ENCODE measurements at regions not wholly inside any gene's neighbourhood (a gene's known extent, or its start where the extent isn't known, plus 50 kb on each side); places are given as distances from the start of the nearest gene placed in this dataset.

- Histone ChIP-seq H3K9me3 (ENCODE audit: severe bottlenecking) (no peaks in the 10 kb centered on the region), H3K4me3 (ENCODE audit: severe bottlenecking) (no peak overlapping the region), H3K27me3 (ENCODE audit: insufficient read depth, poor library complexity, severe bottlenecking) (no peaks in the 10 kb centered on the region), H3K27ac (ENCODE audit: poor library complexity, severe bottlenecking) (no peak overlapping the region), H3K36me3 (ENCODE audit: low read depth) (no peaks in the 10 kb centered on the region), H3K4me1 (ENCODE audit: insufficient read depth, poor library complexity, severe bottlenecking) (no peaks in the 10 kb centered on the region)
- peak; percentile 65 for TF ChIP-seq CTCF (IDR thresholded peaks at IDR 0.05; ENCODE audit: poor library complexity, severe bottlenecking)
- ATAC-seq (ENCODE audit: low read depth) (no peak), DNase-seq (ENCODE audit: low spot score) (no peak)
Measured at GRCh38 chr10:29392376-29393021, 103.6 kb downstream of the LYZL1 start.

- no peaks in the 10 kb centered on the region for H3K4me1 ChIP-seq (ENCODE audit: insufficient read depth, poor library complexity, severe bottlenecking)
- no peak for TF ChIP-seq CTCF (IDR thresholded peaks at IDR 0.05; ENCODE audit: poor library complexity, severe bottlenecking)
- no peaks in the 10 kb centered on the region for H3K36me3 ChIP-seq (ENCODE audit: low read depth)
- no peaks in the 10 kb centered on the region for H3K27me3 ChIP-seq (ENCODE audit: insufficient read depth, poor library complexity, severe bottlenecking)
- no peak overlapping the region for H3K4me3 ChIP-seq (ENCODE audit: severe bottlenecking)
- no peak overlapping the region for H3K27ac ChIP-seq (ENCODE audit: poor library complexity, severe bottlenecking)
- H3K9me3 ChIP-seq (ENCODE audit: severe bottlenecking), result no peaks in the 10 kb centered on the region
- DNase-seq (ENCODE audit: low spot score) (no peak), ATAC-seq (ENCODE audit: low read depth) (no peak)
Measured at GRCh38 chr10:29394321-29394932, 105.6 kb downstream of the LYZL1 start.

GRCh38 chr10:29395409-29395808 is 106.5 kb downstream of the LYZL1 start:
- Histone ChIP-seq H3K9me3 (ENCODE audit: severe bottlenecking) (no peaks in the 10 kb centered on the region), H3K36me3 (ENCODE audit: low read depth) (no peaks in the 10 kb centered on the region), H3K27ac (ENCODE audit: poor library complexity, severe bottlenecking) (no peak overlapping the region), H3K4me3 (ENCODE audit: severe bottlenecking) (no peak overlapping the region), H3K4me1 (ENCODE audit: insufficient read depth, poor library complexity, severe bottlenecking) (no peaks in the 10 kb centered on the region), H3K27me3 (ENCODE audit: insufficient read depth, poor library complexity, severe bottlenecking) (no peaks in the 10 kb centered on the region)
- no peak for TF ChIP-seq CTCF (IDR thresholded peaks at IDR 0.05; ENCODE audit: poor library complexity, severe bottlenecking)
- no peak for ATAC-seq (ENCODE audit: low read depth)
- no peak for DNase-seq (ENCODE audit: low spot score)

- no peaks in the 10 kb centered on the region for H3K36me3 ChIP-seq (ENCODE audit: low read depth)
- TF ChIP-seq CTCF (IDR thresholded peaks at IDR 0.05; ENCODE audit: poor library complexity, severe bottlenecking), result no peak
- H3K9me3 ChIP-seq (ENCODE audit: severe bottlenecking), result no peaks in the 10 kb centered on the region
- H3K4me3 ChIP-seq (ENCODE audit: severe bottlenecking), result no peak overlapping the region
- no peaks in the 10 kb centered on the region for H3K4me1 ChIP-seq (ENCODE audit: insufficient read depth, poor library complexity, severe bottlenecking)
- DNase-seq (ENCODE audit: low spot score), result no peak
- ATAC-seq (ENCODE audit: low read depth), result no peak
- H3K27ac ChIP-seq (ENCODE audit: poor library complexity, severe bottlenecking), result no peak overlapping the region
- H3K27me3 ChIP-seq (ENCODE audit: insufficient read depth, poor library complexity, severe bottlenecking), result no peaks in the 10 kb centered on the region
Measured at GRCh38 chr10:29397221-29397620, 108.4 kb downstream of the LYZL1 start.

GRCh38 chr10:29403208-29403607 is 114.3 kb downstream of the LYZL1 start:
- Histone ChIP-seq H3K27me3 (ENCODE audit: insufficient read depth, poor library complexity, severe bottlenecking) (no peaks in the 10 kb centered on the region), H3K36me3 (ENCODE audit: low read depth) (no peaks in the 10 kb centered on the region), H3K27ac (ENCODE audit: poor library complexity, severe bottlenecking) (no peak overlapping the region), H3K9me3 (ENCODE audit: severe bottlenecking) (peaks cover 12% of the 10 kb centered on the region), H3K4me1 (ENCODE audit: insufficient read depth, poor library complexity, severe bottlenecking) (no peaks in the 10 kb centered on the region), H3K4me3 (ENCODE audit: severe bottlenecking) (no peak overlapping the region)
- no peak for DNase-seq (ENCODE audit: low spot score)
- ATAC-seq (ENCODE audit: low read depth), result no peak
- no peak for TF ChIP-seq CTCF (IDR thresholded peaks at IDR 0.05; ENCODE audit: poor library complexity, severe bottlenecking)
